ENCODE measurements at regions not wholly inside any gene's neighbourhood (a gene's known extent, or its start where the extent isn't known, plus 50 kb on each side); places are given as distances from the start of the nearest gene placed in this dataset.

DNA sequence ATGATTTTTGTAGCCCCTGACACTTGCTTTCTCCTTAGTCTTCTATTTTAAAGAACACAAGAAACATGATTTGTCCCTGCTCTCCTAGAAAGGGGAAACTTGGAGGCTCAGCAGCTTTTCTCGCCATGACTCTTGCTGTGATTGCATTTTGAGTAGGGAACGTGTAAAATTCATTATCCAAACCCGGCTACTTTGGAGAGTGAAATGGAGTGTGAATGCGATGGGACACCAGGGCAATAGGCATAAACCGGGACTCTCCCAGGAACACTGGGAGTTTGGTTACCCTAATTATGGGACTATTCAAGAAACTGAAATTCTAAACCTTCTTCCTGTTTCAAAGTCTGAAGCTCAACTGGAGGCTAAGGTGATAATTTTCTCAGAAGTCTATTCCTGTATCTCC is 181.7 kb upstream of the RFC3 start:
- no peak overlapping the region for H3K27ac ChIP-seq
- TF ChIP-seq, protein P1, sequence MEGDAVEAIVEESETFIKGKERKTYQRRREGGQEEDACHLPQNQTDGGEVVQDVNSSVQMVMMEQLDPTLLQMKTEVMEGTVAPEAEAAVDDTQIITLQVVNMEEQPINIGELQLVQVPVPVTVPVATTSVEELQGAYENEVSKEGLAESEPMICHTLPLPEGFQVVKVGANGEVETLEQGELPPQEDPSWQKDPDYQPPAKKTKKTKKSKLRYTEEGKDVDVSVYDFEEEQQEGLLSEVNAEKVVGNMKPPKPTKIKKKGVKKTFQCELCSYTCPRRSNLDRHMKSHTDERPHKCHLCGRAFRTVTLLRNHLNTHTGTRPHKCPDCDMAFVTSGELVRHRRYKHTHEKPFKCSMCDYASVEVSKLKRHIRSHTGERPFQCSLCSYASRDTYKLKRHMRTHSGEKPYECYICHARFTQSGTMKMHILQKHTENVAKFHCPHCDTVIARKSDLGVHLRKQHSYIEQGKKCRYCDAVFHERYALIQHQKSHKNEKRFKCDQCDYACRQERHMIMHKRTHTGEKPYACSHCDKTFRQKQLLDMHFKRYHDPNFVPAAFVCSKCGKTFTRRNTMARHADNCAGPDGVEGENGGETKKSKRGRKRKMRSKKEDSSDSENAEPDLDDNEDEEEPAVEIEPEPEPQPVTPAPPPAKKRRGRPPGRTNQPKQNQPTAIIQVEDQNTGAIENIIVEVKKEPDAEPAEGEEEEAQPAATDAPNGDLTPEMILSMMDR (conservative IDR thresholded peaks at IDR 0.05), result no peak
- TF ChIP-seq ZFX (IDR thresholded peaks at IDR 0.05), result no peak

DNA sequence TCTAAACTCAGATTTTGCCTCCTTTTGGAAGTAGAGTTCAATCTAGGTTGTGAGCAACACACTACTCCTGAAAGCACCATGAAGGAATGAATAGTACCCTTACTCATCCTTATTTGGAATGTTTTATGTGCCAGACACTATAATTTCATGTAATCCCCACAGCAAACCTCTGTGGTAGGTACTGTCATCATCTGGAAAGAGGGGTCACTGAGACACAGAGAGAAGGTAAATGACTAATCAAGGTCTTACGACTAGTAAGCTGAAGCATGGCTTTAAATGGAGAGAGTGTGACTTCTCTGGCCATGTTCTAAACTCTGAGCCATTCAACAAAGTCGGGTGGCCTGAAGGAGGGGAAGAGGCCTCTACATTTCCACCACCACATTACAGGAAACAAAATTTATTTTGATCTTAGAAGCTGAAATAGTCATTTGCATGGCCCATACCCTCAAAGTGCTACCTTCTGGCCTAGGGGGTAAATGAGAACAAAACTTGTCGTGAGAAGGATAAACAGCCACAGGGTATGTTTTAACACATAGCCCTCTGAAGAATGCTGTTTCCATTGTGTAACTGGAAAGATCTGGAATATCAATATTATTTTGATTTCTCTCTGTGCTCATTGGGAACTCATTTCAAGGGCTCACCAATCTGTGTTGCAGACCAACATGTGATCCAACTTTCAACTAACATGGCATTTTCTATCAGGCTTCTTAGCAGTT is 180.8 kb upstream of the RFC3 start:
- no peak for TF ChIP-seq ZFX (IDR thresholded peaks at IDR 0.05)
- TF ChIP-seq, protein P1 (conservative IDR thresholded peaks at IDR 0.05), result no peak
- no peak overlapping the region for H3K27ac ChIP-seq

DNA sequence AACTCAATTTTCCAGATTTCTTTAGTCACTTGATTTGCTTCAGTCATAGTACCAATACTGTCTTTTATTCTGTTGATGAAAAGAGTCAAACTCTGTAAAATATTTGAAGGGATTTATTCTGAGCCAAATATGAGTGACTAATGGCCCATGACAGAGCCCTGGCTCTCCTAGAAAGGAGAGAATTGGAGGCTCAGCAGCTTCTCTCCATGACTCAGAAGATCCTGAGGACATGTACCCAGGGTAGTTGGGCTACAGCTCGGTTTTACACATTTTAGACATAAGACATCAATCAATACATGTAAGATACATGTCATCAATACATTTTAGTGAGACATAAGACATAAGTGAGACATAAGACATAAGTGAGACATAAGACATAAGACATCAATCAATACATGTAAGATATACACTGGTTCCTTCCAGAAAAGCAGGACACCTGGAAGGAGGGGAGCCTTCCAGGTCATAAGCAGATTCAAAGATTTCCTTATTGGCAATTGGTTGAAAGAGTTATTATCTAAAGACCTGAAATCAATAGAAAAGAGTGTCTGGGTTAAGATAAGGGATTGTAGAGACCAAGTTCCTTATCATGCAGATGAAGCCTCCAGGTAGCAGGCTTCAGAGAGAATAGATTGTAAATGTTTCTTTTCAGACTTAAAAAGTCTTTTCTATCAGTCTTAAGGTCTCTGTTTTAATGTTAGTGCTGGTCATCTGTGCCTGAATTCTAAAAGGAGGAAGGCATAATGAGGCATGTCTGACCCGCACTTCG is 179.8 kb upstream of the RFC3 start:
- H3K27ac ChIP-seq, result no peak overlapping the region
- TF ChIP-seq, protein P1 (conservative IDR thresholded peaks at IDR 0.05), result no peak
- TF ChIP-seq ZFX (IDR thresholded peaks at IDR 0.05), result no peak

DNA sequence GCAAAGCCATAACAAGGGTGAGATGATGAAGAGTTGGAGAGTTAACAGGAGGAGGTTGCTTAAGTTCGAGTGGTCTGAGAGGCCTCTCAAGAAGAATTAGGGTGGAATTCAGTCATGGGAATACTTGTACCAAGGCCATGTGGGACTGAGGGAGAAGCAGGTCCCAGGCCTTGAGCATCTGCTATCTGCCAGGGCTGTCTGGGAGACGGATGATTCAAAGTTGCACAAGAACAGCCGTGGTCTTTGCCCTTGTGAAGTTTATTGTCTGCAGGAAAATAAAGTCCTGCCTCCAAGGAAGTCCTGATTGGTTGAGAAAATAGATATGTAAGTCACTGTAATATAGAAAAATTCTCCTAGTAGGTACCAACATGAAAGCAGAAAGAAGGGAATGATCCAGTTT is 178.8 kb upstream of the RFC3 start:
- no peak overlapping the region for H3K27ac ChIP-seq
- TF ChIP-seq, protein P1 (conservative IDR thresholded peaks at IDR 0.05), result no peak
- no peak for TF ChIP-seq ZFX (IDR thresholded peaks at IDR 0.05)

DNA sequence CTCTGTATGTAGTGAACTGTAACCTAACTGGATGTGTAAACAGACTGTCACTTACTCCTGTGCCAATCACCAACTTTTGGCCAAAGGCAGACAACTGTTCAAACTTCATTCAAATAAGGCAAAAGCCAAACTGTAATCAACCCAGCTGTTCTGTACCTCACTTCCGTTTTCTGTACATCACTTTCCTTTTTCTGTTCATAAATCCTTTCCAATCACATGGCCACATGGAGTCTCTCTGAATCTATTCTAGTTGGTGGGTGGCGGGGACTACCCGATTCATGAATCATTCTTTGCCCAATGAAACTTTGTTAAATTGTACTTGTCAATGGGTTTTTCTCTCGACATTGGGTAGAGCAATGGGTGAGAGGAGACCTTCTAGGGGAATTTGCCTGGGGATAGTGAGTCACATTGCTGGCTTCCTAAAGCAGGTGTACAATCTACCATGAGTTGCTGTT is 178.3 kb upstream of the RFC3 start:
- TF ChIP-seq ZFX (IDR thresholded peaks at IDR 0.05), result 0 out of 2 replicates have a peak, but pooled peaks have one; percentile 9
- TF ChIP-seq, protein P1 (conservative IDR thresholded peaks at IDR 0.05), result no peak
- H3K27ac ChIP-seq, result no peak overlapping the region

DNA sequence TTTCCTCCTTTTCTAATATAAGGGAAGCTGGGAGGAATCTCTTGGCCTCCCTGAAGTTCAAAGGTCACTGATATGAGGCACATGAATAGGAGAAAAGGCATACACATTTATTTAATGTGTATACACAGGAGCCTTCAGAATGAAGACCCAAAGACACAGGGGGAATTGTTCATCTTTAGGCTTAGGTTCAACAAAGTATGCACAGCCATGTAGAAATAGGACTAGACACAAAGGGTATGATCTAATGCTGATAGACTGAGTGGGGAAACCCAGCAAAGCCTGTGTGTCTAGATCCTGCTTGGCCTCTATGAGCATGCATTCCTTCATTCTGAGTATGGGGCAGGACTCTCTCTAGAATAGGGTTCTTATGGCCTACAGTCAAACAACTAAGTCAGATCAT is 177.1 kb upstream of the RFC3 start:
- H3K27ac ChIP-seq, result no peak overlapping the region
- no peak for TF ChIP-seq ZFX (IDR thresholded peaks at IDR 0.05)
- TF ChIP-seq, protein P1 (conservative IDR thresholded peaks at IDR 0.05), result no peak

All from C4-2B (cell line).